Stimulated activated CD4-positive, alpha-beta T cell treated with anti-CD3 and anti-CD28 coated beads, Interleukin-4, amount 100 ng/mL, for 4 hours (primary cell): ENCODE measurements at regions not wholly inside any gene's neighbourhood (a gene's known extent, or its start where the extent isn't known, plus 50 kb on each side); places are given as distances from the start of the nearest gene placed in this dataset.
A peak's percentile ranks its signal among the peaks of the same experiment; 100 is the strongest.
"Not testable (repeated sequence)": the region's sequence is repeated elsewhere in the genome, so short reads cannot be mapped to it uniquely, and the experiment has no call there.

ENCODE experiments used
- DNase-seq, 2 experiments: peaks; one replicate each; pipeline ENCODE4 v3.0.0-alpha.2; 2020

DNA sequence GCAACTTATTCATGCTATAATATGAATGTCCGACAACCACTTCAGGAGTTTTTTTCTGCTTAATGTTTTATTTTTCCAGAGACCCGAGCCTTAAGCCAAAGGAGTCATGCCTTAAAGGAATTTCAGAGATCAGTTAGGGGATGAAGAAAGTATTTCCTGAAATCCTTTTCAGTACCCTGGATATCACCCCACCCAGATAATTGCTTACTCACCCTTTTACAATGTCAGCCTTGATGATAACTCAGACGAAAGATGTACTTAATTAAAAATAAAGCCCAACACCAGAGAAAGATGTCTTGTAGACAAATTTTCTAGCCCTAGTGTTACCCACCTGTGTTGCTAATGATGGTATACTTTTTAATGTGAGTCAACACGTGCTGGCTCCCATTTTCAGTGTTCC lies 124.1 kb downstream of the XCL2 start:
- DNase-seq: no peak

DNA sequence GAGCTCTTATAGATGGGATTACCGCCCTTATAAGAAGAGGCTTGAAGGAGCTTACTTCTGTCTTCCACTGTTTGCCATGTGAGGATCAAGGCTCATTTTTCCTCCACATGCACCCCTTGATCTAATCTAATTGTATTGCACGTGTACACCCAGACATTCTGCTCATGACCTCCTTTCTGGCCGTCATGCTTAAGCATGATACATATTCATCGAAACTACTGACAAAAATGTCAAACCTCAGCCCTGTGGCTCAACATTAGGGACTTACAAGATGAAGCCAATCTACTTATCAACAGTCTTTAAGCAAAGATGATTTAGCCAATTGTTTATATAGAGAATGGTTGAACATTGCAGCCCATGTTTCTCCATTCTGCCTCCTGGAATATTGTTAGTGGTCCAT lies 127.6 kb downstream of the XCL2 start:
- no peak for DNase-seq

DNA sequence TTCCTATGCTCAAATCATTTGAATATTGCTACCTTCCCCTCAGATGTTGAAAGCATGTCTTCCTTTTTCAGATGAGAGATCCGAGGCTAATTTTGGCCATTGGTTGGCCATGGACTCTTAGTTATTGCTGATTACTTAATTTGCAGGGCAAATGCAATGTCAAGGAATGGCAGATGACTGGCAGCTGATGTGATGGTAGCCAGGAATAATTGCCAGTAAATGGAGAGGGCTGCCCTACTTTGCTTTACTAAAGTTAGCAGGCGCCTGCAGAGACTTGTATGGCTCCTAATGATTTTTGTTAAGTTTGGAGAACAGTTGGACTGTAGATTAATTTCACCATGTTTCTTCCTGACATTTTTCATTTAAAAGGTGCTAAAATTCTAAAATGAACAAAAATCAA lies 128.9 kb downstream of the XCL2 start:
- no peak for DNase-seq

DNA sequence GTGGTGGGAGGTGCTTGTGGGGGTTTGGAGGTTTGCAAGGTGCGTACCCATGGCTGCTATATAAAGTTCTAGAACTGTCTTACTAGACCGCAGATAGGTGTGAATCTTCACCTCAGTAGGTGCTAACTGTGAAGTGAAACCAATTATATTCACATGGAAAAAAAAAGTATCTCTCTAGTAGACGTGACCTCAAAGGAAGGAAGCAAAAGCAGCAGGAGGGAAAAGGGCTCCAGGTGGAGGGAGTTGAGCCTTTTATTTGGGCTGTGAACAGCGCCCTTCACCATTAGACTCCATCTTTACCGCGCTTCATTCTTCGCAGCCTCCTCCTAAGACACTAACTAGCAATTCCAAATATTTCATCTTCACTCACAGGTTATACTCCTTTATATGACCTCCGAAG lies 129.8 kb downstream of the TBX19 start:
- DNase-seq: no peak

DNA sequence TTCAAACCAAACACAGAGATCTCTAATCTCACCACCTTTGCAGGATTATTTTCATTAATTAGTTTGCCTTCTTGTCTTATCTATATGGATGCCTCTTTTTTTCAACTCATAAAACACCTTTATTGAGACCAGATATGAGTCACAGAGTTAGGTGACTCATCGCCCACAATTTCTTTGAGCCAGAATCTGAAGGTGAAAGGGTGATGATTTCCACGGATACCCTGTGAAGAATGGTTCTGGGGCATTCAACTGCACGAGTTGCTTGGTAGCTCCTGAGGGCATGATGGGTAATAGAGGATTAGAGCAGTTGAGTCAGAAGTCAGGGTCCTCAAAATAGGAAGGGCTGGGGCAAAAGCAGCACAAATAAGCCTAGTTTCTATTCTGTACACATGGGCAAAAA lies 128.2 kb downstream of the TBX19 start:
- peak; percentile 35 to 82 for DNase-seq

DNA sequence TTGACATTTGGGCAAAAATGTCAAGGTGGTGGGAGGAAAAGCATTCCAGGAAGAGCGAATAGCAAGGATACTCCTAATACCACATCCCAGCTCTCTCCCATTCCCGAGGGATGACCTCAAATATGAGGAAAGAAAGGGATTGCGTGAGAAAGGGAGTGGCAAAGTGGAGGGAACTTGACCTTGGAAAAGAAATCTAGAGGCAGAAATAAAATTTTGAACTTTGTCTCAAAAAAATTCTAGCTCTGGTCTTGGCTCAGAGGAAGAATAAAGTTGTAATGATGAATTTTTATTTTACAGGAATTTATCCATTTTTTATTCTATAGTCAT lies 127.8 kb downstream of the TBX19 start:
- DNase-seq: no peak

DNA sequence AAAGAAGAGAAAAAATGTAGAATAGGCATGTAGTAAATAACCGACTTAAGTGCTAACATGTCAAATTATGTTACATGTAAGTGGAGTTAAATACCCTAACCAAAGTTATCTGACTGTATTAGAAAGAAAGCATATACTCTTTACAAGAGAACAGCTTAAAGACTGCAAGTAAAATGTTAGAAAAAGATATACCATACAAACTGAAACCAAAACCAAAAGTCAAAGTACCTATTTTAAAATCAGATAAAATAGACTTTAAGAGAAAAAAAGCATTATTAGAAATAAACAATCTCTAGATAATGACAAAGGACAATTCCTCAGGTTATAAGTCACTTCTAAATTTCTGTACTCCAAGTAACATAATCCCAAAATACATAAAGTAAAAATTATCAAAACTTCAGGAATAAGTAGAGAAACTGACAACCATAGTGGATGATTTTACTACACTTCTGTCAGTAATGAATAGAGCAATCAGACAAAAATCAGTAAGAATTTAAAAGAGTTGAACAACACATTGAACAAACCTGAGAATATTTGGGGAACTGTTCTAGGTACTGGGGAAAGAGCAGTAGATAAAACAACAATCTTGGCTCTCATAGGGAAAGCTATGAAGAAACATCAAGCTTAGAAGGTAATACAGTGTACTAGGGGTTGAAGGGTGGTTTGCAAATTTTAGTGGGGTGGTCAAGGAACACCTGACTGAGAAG lies 127.3 kb downstream of the TBX19 start:
- DNase-seq: no peak

DNA sequence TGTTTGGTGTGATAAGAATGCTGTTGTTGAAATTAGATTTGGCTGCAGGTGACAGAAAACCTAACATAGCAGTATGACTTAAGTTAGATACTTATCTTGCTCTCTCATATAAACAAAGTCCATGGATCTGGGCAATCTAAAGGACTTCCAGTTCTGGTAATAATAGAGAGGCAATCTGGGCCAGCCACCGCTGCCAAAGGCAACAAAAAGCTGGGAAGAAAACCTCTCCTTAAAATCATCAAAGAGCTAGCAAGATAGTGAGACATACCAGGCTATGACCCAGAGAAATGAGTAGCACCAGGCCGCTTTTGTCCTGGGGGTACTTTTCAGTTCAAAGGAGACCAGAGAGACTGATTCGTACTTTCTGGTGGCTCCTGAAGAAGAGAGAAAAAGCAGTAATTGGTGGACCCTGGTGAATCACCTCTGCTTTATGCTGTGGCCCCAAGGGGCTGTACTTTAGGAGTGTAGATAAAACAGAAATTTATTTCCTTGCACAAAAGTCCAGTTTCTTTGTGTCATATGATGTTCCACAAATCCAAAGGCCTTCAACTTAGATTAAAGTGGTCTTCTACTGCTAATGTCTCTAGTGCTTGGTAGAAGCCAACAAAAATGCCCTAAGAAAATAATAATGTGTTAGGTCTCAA lies 125.4 kb downstream of the TBX19 start:
- DNase-seq: no peak

DNA sequence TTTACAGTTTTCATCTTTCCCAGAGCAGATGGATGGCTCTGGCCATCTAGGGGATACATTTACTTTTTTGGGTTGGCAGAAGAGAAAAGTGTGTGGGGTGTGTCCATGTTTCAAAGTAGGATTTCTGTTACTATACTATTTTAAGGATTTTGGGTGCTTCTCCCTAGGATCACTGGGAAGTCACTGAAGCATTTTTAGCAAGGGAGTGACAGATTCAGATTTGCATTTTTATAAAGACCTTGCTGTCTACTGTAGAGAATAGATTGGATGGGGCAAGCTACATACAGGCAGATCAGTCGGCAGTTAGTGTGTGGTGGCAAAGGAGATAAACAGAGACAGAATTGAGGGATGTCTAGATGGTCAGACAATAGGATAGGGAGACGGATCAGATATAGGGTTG lies 122.5 kb downstream of the TBX19 start:
- no peak for DNase-seq

DNA sequence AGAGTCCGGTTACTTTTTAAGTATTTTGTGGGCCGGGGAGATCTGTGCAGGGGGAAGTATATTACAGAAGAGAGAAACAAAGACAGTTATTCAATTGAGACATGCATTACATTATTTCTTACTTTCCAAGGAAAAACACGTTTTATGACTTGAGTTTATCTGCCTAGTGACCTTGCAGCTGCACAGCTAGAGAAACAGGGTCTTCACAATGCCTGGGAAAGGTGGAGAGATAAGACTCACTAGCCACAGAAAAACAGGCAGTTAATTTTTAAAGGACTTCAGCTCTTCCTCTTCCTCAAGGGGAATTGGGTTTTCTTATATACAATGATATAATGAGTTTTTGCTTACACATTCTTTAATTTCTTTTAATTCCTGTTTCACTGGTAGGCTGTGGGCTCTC lies 121.8 kb downstream of the TBX19 start:
- DNase-seq: not testable (repeated sequence)

DNA sequence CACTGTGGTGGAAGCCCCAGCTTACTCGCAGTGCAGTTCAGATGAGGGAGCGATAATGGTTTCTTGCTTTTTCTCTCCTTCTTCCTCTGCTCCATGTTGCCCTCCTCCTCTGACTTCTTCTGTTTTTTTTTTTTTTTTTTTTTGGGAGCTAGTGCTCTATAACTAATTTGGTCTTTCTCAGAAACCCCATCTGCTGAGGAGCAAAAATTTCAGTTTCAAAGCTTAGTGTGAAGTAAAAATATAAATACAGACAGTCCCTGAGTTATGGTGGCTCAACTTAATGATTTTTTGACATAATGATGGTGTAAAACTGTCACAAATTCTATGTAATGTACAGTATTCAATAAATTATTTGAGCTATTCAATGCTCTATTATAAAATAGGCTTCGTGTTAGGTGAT lies 120.7 kb downstream of the TBX19 start:
- no peak for DNase-seq

DNA sequence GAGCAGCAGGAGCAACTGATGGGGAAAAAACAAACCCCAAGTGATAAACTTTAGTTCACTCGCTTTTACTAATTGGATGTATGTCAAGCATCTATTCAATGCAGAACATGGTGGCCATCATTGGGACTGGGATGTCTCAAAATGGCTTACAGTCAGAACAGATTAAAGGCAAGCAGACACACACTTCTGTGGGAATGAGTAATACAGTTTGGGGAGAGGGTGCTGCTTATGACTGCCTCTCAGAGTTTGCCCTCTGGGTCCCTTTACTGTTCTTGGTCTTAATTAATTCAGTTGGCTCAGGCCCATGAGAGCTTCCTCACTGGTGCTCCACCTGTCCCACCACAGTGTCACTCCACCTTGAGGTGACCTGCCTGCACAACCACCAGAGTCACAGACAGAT lies 119.5 kb downstream of the TBX19 start:
- no peak for DNase-seq

DNA sequence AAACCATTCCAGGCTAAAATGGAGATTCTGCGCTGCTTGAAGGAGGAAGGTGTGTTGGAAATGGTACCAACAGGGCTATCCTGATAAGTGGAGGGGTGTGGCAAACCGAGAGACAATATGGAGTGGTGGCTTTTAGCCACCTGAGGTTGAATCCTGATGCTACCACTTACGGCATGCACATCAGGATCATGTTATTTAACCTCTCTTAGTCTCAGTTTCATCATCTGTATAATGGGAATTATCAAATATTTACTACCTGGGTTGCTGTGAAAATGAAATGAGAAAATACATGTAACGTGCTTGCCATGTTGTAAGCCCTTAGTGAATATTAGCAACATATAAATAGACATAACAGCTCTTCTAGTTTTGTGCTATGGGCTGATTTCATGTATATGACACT lies 117.1 kb downstream of the TBX19 start:
- DNase-seq: no peak

DNA sequence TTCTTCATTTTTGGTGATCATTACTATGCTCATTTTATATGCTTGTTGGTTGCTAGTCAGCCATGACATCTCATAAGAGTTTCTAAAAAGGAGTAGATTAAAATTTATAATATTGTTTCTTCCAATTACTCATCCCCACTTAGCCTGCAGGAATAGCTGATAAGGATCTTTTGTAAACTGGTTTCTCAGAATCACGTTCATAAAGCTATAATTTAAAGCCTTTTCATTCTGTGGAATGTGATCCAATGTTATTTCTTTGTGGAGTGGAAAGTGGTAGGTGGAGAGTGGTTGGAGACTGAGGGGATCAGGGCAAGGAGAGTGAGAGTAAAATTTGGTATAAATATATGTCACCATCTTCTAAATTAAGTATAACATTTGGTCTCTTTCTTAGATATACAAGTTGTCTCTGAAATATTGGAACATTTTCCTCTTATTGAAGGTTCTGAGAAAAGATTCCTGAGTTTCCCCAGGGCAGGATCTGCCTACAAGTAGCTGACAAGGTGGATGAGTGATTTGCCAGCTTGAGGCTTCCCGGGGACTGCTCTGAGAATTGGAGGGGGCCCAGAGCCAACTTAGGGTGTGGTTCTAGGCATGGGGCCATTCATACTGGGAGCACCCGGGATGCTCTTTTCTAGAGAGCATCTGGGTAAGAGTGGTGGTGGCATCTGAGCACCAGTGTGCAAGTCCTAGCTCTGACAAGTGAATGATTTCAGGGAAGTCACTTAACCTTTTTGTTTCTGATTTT lies 116.4 kb downstream of the TBX19 start:
- no peak for DNase-seq

DNA sequence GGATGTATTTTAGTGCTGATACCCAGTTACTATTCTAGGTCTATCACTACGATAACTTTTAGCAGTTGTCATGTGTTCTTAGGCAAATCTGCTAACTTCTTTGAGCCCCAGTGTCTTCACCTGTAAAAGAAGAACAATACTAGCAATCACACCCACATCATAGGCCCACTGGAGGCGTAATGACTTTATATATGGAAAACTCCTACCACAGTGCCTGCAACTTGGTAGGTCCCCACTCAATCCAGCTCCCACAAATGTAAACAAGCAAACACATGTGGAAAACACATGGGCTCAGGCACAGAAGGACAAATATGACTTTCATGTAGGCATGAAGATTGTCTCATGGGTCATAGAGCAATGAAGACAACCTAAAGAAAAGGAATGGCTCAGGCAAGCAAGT lies 115.8 kb downstream of the TBX19 start:
- DNase-seq: no peak

DNA sequence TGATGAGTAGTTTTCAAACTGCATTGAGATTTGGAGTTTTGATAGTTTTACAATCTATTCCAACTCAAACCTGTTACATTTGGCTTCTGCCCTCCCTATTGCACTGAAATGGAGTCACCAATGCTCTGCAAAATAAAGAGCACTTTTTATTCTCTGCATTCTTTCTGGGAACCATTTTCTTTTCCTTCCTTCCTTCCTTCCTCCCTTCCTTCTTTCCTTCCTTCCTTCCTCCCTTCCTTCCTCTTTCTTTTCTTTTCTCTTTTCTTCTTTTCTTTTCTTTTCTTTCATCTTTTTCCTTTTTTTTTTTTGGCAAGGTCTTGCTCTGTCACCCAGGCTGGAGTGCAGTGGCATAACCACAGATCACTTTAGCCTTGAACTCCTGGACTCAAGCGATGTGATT lies 114.2 kb downstream of the TBX19 start:
- no peak for DNase-seq

DNA sequence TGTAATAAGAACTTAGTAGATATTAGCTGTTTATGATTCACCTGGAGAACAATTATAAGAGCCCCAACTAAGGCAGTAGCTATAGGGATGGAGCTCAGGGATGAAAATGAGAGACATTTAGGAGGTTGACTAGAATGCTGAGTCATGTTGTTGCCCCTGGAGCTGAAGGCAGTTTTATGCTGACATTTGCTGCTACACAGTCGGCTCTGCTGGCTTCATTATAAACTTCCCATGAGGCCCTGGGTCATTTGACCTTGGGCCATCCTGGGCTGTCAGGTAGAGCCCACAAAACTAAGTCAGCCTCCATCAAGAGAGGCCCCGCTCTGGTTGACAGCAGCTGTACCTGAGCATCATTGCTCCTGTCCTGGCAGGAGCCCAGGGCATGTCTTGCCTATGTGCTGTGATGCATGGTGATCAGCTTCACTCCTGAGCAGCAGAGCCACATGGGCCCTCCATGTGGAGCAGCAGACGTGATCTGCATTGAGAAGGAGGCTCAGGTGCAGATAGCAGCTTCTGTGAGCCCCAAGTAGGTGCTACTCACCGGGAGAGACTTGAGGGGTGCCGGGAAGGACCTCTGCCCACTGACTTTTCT lies 112.4 kb downstream of the TBX19 start:
- DNase-seq: no peak

DNA sequence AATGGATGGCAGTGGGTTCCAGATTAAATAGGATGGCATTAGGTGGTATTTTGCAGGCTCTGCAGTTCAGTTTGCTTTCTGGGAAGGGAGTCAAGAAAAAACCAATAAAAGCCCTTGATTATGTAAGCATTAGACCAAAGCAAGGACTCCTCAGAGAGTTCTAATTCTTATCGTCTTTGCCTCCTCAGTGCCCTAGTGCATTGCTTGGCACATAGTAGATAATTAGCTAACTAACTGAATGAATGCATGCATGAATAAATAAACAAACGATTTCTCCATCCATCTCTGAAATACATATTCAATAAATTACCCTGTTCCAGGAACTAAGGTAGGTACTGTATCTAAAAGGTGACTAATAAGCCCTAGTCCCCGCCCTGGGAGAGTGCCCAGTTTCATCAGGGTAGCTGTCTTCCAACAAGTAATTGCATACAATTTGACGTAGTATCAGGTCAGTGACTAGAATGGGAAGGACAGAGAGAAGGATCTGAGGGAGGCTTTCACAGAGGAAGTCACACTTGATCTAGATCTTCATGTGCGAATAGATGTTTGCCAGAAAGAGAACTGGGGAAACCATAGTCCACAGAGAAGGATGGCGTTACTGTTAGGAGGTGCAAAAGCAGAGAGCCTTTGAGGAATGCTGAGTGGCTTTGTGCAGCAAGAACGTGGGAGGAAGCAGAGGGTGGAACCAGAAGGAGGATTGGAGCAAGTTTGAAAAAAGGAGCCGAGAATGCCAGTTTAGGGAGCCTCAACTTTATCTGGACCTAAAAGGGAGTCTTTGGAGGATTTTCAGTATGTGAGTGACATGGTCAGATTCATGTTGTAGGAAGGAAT lies 111.4 kb downstream of the TBX19 start:
- no peak for DNase-seq

DNA sequence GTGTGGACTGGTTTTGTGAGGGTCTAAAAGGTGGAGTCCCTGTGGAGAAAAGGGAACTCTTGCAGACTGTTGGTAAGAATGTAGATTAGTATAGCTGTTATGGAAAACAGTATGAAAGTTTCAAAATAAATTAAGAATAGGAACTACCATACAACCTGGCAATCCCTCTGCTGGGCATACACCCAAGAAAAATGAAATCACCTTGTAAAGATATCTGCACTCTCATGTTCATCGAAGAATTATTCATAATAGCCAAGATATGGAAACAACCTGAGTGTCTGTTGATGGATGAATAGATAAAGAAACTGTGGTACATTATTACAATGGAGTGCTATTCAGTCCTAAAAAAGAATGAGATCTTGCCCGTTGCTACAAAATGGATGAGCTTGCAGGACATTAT lies 109.6 kb downstream of the TBX19 start:
- no peak for DNase-seq

DNA sequence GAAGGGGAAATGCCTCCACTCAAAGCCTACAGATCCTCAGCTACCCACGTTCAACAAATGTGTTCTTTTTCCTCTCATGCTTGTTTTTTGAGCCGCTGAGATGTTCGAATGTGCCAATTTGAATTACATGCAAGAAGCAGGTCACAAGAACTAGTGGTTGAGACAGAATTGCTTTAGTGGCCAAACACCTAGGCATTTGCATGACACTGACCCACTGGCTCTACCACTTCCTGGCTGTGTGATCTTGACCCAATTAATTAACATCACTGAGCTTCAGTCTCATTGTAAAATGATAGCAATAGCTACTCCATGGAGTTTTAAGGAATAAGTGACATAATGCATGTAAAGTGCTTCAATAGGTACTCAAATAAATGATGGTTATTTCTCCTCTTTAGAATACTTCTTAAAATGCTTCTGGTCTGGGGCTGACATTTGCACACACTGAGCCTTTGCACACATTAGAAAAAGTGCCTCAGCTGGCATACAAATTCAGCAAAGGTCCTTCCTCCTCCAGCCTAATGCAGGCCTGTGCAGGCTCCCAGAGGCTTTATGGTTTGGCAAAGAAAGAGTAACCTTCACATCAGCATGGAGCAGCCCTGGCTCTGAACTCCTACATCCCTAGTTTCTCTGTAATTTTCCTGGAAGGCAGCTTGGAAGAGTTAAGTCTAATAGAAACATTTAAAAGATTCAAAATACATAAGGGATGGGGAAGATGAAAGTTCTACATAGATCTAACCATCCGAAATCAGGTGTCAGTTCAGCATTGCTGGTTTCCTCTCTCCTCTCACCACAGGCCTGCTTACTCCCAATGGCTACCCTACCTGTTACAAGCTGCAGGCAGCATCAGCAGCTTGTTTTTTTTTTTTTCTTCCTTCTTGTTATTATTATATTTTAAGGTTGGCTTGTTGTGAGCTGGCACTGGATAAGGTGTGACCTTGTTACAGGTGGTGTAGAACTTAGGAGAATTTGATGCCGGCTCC lies 107.4 kb downstream of the TBX19 start:
- DNase-seq: no peak

DNA sequence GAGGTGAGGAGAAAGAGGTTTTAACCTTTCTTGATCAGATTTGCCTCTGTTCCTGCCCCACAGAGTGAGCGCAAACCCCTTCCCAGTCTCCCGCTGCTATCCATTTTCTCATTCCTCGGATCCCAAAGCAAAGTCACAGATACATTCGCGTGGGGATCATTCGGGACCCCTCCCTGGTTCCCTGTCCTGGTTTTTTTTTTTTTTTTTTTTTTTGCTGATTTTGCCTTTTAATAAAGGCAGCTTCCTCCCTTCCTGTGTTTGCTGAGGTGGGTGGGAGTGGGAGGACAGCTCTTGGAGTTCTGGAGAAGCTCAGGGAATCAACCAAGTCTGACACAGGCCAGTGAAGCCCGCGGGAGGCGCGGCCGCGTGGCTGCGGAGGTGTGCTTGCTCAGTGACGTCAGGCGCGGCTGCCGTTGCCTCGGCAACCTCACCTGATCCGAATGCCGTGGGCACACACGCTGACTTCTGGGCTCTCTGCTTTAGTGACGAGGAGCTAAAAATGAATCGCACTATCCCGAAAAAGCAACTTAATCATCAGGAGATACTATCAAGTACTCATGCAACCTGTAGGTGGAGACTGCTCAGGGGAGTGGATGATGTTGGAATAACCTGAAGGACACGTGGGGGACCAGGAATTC lies 106.4 kb downstream of the TBX19 start:
- peak; percentile 73 to 87 for DNase-seq
